ENCODE measurements at regions not wholly inside any gene's neighbourhood (a gene's known extent, or its start where the extent isn't known, plus 50 kb on each side); places are given as distances from the start of the nearest gene placed in this dataset.
A peak's percentile ranks its signal among the peaks of the same experiment; 100 is the strongest.
"Not testable (repeated sequence)": the region's sequence is repeated elsewhere in the genome, so short reads cannot be mapped to it uniquely, and the experiment has no call there.

GRCh38 chr10:23556727-23557440, 118.0 kb downstream of the OTUD1 start:
- H3K27ac Mint-ChIP-seq: peak overlapping the region; percentile 57
- peak; percentile 31 for DNase-seq
- H3K9me3 Mint-ChIP-seq: no peaks in the 10 kb centered on the region
- CTCF ChIA-PET: interaction anchor here (0.8 to 1.3 kb wide), 3 partner anchors 17 to 242 kb away, joined by 3 to 5 read pairs (median 3); no protein-coding TSS in a partner anchor
- H3K4me3 Mint-ChIP-seq: no peak overlapping the region
- no peaks in the 10 kb centered on the region for H3K27me3 Mint-ChIP-seq (ENCODE audit: low read depth)
- H3K36me3 Mint-ChIP-seq (ENCODE audit: low read depth): peaks cover 1% of the 10 kb centered on the region
- peaks cover 24% of the 10 kb centered on the region for H3K4me1 Mint-ChIP-seq (ENCODE audit: low read depth)
- intact Hi-C loops (cut with micrococcal nuclease): loop anchor here (1.0 kb wide), 1 partner anchor 24 kb away; no protein-coding TSS in a partner anchor

GRCh38 chr10:23557777-23558176, 118.9 kb downstream of the OTUD1 start:
- no peaks in the 10 kb centered on the region for H3K27me3 Mint-ChIP-seq (ENCODE audit: low read depth)
- peaks cover 6% of the 10 kb centered on the region for H3K36me3 Mint-ChIP-seq (ENCODE audit: low read depth)
- H3K4me3 Mint-ChIP-seq: no peak overlapping the region
- H3K9me3 Mint-ChIP-seq: peaks cover 7% of the 10 kb centered on the region
- peaks cover 24% of the 10 kb centered on the region for H3K4me1 Mint-ChIP-seq (ENCODE audit: low read depth)
- DNase-seq: no peak
- H3K27ac Mint-ChIP-seq: no peak overlapping the region
- CTCF ChIA-PET: interaction anchor here (0.7 to 1.0 kb wide), 2 partner anchors 105 to 243 kb away, joined by 3 to 5 read pairs; no protein-coding TSS in a partner anchor
- intact Hi-C loops (cut with micrococcal nuclease): loop anchor here (1.0 kb wide), 1 partner anchor 24 kb away; no protein-coding TSS in a partner anchor

GRCh38 chr10:23558361-23558799, 119.5 kb downstream of the OTUD1 start:
- intact Hi-C loops (cut with micrococcal nuclease): no loop called here
- peaks cover 7% of the 10 kb centered on the region for H3K9me3 Mint-ChIP-seq

GRCh38 chr10:23568996-23569395, 130.1 kb downstream of the OTUD1 start:
- no peaks in the 10 kb centered on the region for H3K27me3 Mint-ChIP-seq (ENCODE audit: low read depth)
- no peak overlapping the region for H3K27ac Mint-ChIP-seq
- H3K36me3 Mint-ChIP-seq (ENCODE audit: low read depth): peaks cover 20% of the 10 kb centered on the region

More at GRCh38 chr10:23558361-23558799, 119.5 kb downstream of the OTUD1 start:
- Mint-ChIP-seq H3K36me3 (ENCODE audit: low read depth) (peaks cover 6% of the 10 kb centered on the region), H3K27ac (no peak overlapping the region), H3K4me1 (ENCODE audit: low read depth) (peaks cover 24% of the 10 kb centered on the region), H3K27me3 (ENCODE audit: low read depth) (no peaks in the 10 kb centered on the region), H3K4me3 (no peak overlapping the region)
- DNase-seq: no peak
- CTCF ChIA-PET: interaction anchor here (0.7 kb wide), 1 partner anchor 104 kb away, joined by 3 read pairs; no protein-coding TSS in a partner anchor

GRCh38 chr10:23571884-23572283, 133.0 kb downstream of the OTUD1 start:
- intact Hi-C loops (cut with micrococcal nuclease): no loop called here
- Mint-ChIP-seq H3K27me3 (ENCODE audit: low read depth) (no peaks in the 10 kb centered on the region), H3K4me3 (no peak overlapping the region), H3K9me3 (peaks cover 16% of the 10 kb centered on the region), H3K27ac (no peak overlapping the region), H3K4me1 (ENCODE audit: low read depth) (no peaks in the 10 kb centered on the region), H3K36me3 (ENCODE audit: low read depth) (peaks cover 13% of the 10 kb centered on the region)
- CTCF ChIA-PET: no interaction called here
- DNase-seq: no peak

More at GRCh38 chr10:23568996-23569395, 130.1 kb downstream of the OTUD1 start:
- H3K4me3 Mint-ChIP-seq: no peak overlapping the region
- H3K9me3 Mint-ChIP-seq: peaks cover 16% of the 10 kb centered on the region
- CTCF ChIA-PET: no interaction called here
- intact Hi-C loops (cut with micrococcal nuclease): no loop called here
- DNase-seq: no peak
- H3K4me1 Mint-ChIP-seq (ENCODE audit: low read depth): no peaks in the 10 kb centered on the region

GRCh38 chr10:23581906-23582450, 143.1 kb downstream of the OTUD1 start:
- H3K36me3 Mint-ChIP-seq (ENCODE audit: low read depth): no peaks in the 10 kb centered on the region
- no peak for DNase-seq
- H3K27ac Mint-ChIP-seq: no peak overlapping the region
- H3K4me3 Mint-ChIP-seq: no peak overlapping the region
- H3K27me3 Mint-ChIP-seq (ENCODE audit: low read depth): no peaks in the 10 kb centered on the region
- H3K4me1 Mint-ChIP-seq (ENCODE audit: low read depth): no peaks in the 10 kb centered on the region
- no peaks in the 10 kb centered on the region for H3K9me3 Mint-ChIP-seq
- CTCF ChIA-PET: no interaction called here
- intact Hi-C loops (cut with micrococcal nuclease): no loop called here

- Mint-ChIP-seq H3K36me3 (ENCODE audit: low read depth) (no peaks in the 10 kb centered on the region), H3K27me3 (ENCODE audit: low read depth) (no peaks in the 10 kb centered on the region), H3K9me3 (peaks cover 5% of the 10 kb centered on the region), H3K4me1 (ENCODE audit: low read depth) (no peaks in the 10 kb centered on the region), H3K27ac (no peak overlapping the region), H3K4me3 (no peak overlapping the region)
- intact Hi-C loops (cut with micrococcal nuclease): no loop called here
- DNase-seq: no peak
- CTCF ChIA-PET: no interaction called here
Observed at GRCh38 chr10:23584396-23584795, 145.5 kb downstream of the OTUD1 start.

- no peak for DNase-seq
- Mint-ChIP-seq H3K27me3 (ENCODE audit: low read depth) (no peaks in the 10 kb centered on the region), H3K4me3 (no peak overlapping the region), H3K9me3 (peaks cover 5% of the 10 kb centered on the region), H3K4me1 (ENCODE audit: low read depth) (no peaks in the 10 kb centered on the region), H3K36me3 (ENCODE audit: low read depth) (no peaks in the 10 kb centered on the region), H3K27ac (no peak overlapping the region)
- intact Hi-C loops (cut with micrococcal nuclease): no loop called here
- CTCF ChIA-PET: no interaction called here
Observed at GRCh38 chr10:23585186-23585585, 146.3 kb downstream of the OTUD1 start.

- Mint-ChIP-seq H3K4me1 (ENCODE audit: low read depth) (no peaks in the 10 kb centered on the region), H3K27me3 (ENCODE audit: low read depth) (no peaks in the 10 kb centered on the region), H3K36me3 (ENCODE audit: low read depth) (no peaks in the 10 kb centered on the region), H3K4me3 (no peak overlapping the region), H3K9me3 (peaks cover 5% of the 10 kb centered on the region), H3K27ac (no peak overlapping the region)
- no peak for DNase-seq
- intact Hi-C loops (cut with micrococcal nuclease): no loop called here
- CTCF ChIA-PET: no interaction called here
Observed at GRCh38 chr10:23585666-23586065, 146.8 kb downstream of the OTUD1 start.

- H3K36me3 Mint-ChIP-seq (ENCODE audit: low read depth); H3K4me1 Mint-ChIP-seq (ENCODE audit: low read depth); H3K27ac Mint-ChIP-seq; DNase-seq; H3K27me3 Mint-ChIP-seq (ENCODE audit: low read depth); H3K4me3 Mint-ChIP-seq; CTCF ChIA-PET; intact Hi-C loops (cut with micrococcal nuclease): not testable (repeated sequence)
- peaks cover 13% of the 10 kb centered on the region for H3K9me3 Mint-ChIP-seq
Observed at GRCh38 chr10:23595278-23595677, 156.4 kb downstream of the OTUD1 start.

GRCh38 chr10:23604613-23605012, 165.7 kb downstream of the OTUD1 start:
- DNase-seq: no peak
- Mint-ChIP-seq H3K9me3 (no peaks in the 10 kb centered on the region), H3K36me3 (ENCODE audit: low read depth) (no peaks in the 10 kb centered on the region), H3K4me3 (no peak overlapping the region), H3K4me1 (ENCODE audit: low read depth) (no peaks in the 10 kb centered on the region), H3K27me3 (ENCODE audit: low read depth) (no peaks in the 10 kb centered on the region), H3K27ac (no peak overlapping the region)
- intact Hi-C loops (cut with micrococcal nuclease): no loop called here
- CTCF ChIA-PET: interaction anchor here (0.9 kb wide), 1 partner anchor 290 kb away, joined by 4 read pairs; no protein-coding TSS in a partner anchor

GRCh38 chr10:23606456-23606855, 167.6 kb downstream of the OTUD1 start:
- Mint-ChIP-seq H3K4me3 (no peak overlapping the region), H3K36me3 (ENCODE audit: low read depth) (no peaks in the 10 kb centered on the region), H3K9me3 (no peaks in the 10 kb centered on the region), H3K4me1 (ENCODE audit: low read depth) (no peaks in the 10 kb centered on the region), H3K27me3 (ENCODE audit: low read depth) (no peaks in the 10 kb centered on the region), H3K27ac (no peak overlapping the region)
- DNase-seq: no peak
- intact Hi-C loops (cut with micrococcal nuclease): no loop called here
- CTCF ChIA-PET: no interaction called here

- Mint-ChIP-seq H3K27ac (no peak overlapping the region), H3K4me3 (no peak overlapping the region), H3K9me3 (no peaks in the 10 kb centered on the region), H3K4me1 (ENCODE audit: low read depth) (peaks cover 2% of the 10 kb centered on the region), H3K27me3 (ENCODE audit: low read depth) (no peaks in the 10 kb centered on the region), H3K36me3 (ENCODE audit: low read depth) (no peaks in the 10 kb centered on the region)
- intact Hi-C loops (cut with micrococcal nuclease): no loop called here
- CTCF ChIA-PET: no interaction called here
- no peak for DNase-seq
Observed at GRCh38 chr10:23608926-23609325, 170.1 kb downstream of the OTUD1 start.
